HG03432 (cell line): ENCODE measurements at regions not wholly inside any gene's neighbourhood (a gene's known extent, or its start where the extent isn't known, plus 50 kb on each side); places are given as distances from the start of the nearest gene placed in this dataset.

ENCODE experiments used
- ATAC-seq: cut with Tn5 transposase; IDR thresholded peaks from one replicate; pipeline ENCODE4 v1.9.1; 2021; ENCODE audit warnings: mild to moderate bottlenecking, moderate library complexity; ENCODE audit not compliant: unreplicated experiment

GRCh38 chr3:111244760-111245159, 173.1 kb downstream of the NECTIN3 start:
- no peak for ATAC-seq

- ATAC-seq = no peak
These were observed 175.5 kb downstream of the NECTIN3 start for GRCh38 chr3:111246967-111247760.

GRCh38 chr3:111248406-111248805, 176.8 kb downstream of the NECTIN3 start:
- no peak for ATAC-seq

- no peak for ATAC-seq
These were observed 177.8 kb downstream of the NECTIN3 start for GRCh38 chr3:111249421-111249820.

GRCh38 chr3:111252779-111253178, 181.2 kb downstream of the NECTIN3 start:
- ATAC-seq = peak; percentile 63

GRCh38 chr3:111253733-111254132, 182.1 kb downstream of the NECTIN3 start:
- ATAC-seq = no peak

- peak; percentile 89 for ATAC-seq
These were observed 189.3 kb downstream of the NECTIN3 start for GRCh38 chr3:111260878-111261277.

GRCh38 chr3:111269777-111270176, 198.2 kb downstream of the NECTIN3 start:
- no peak for ATAC-seq

GRCh38 chr3:111277226-111277625, 205.6 kb downstream of the NECTIN3 start:
- ATAC-seq = no peak

GRCh38 chr3:111278959-111279358, 207.3 kb downstream of the NECTIN3 start:
- ATAC-seq = no peak

- ATAC-seq = no peak
These were observed 210.4 kb downstream of the NECTIN3 start for GRCh38 chr3:111282024-111282423.

- no peak for ATAC-seq
These were observed 211.5 kb downstream of the NECTIN3 start for GRCh38 chr3:111283165-111283564.

- no peak for ATAC-seq
These were observed 213.0 kb downstream of the NECTIN3 start for GRCh38 chr3:111284503-111285183.

GRCh38 chr3:111285184-111285538, 213.5 kb downstream of the NECTIN3 start:
- no peak for ATAC-seq

GRCh38 chr3:111285694-111286093, 214.1 kb downstream of the NECTIN3 start:
- no peak for ATAC-seq

- no peak for ATAC-seq
These were observed 215.1 kb downstream of the NECTIN3 start for GRCh38 chr3:111286746-111287145.

GRCh38 chr3:111292117-111292516, 220.5 kb downstream of the NECTIN3 start:
- no peak for ATAC-seq

GRCh38 chr3:111299192-111299615, 227.6 kb downstream of the NECTIN3 start:
- no peak for ATAC-seq

GRCh38 chr3:111301238-111301798, 229.7 kb downstream of the NECTIN3 start:
- ATAC-seq = no peak

GRCh38 chr3:111302063-111302462, 230.4 kb downstream of the NECTIN3 start:
- no peak for ATAC-seq

- ATAC-seq = no peak
These were observed 232.1 kb downstream of the NECTIN3 start for GRCh38 chr3:111303760-111304159.

GRCh38 chr3:111307676-111308075, 234.3 kb upstream of the CD96 start:
- no peak for ATAC-seq
